ENCODE measurements at regions not wholly inside any gene's neighbourhood (a gene's known extent, or its start where the extent isn't known, plus 50 kb on each side); places are given as distances from the start of the nearest gene placed in this dataset.

DNA sequence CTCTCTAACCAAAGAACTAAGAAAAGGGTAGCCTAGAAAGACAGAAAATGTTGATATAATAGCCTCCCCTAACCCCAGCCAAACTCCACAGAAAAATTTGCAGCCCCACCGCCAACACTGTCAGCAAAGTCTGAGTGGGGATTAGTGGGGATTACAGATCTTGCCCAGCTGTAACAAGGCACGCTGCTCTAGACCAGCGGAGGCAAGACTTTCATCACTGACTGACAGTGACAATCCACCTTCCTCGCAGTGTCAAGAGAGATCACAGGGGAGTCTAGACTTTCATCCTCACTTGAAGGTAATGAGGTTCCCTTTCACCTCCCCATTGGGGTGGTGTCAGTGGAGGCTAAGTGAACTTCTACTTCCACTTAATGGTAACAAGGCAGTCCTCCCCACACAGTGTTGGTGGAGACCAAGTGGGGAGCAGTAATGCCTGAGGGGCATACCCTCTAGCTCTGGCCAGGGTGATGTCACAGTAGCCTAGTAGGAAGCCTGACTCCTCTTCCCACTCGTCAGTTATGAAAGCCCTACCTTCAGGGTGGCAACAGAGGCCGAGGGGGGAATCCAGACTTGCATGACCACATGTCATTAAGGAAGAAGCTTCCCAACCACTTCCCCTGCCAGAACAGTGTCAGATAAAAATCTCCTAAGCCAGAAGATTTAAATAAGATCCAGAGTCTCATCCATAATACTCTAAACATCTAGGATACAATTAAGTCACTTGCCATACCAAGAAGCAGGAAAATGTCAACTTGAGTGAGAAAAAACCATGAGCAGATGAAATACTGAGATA lies 91.7 kb upstream of the RASSF8 start:
- intact Hi-C loops (cut with DNase I, micrococcal nuclease) = no loop called here
- Mint-ChIP-seq H3K4me1 (no peaks in the 10 kb centered on the region), H3K27me3 (no peaks in the 10 kb centered on the region), H3K9me3 (ENCODE audit: low read depth) (no peaks in the 10 kb centered on the region), H3K4me3 (no peak overlapping the region), H3K27ac (no peak overlapping the region), H3K36me3 (ENCODE audit: low read depth) (no peaks in the 10 kb centered on the region)
- CTCF ChIA-PET = interaction anchor here (0.6 kb wide), 1 partner anchor 599 kb away, joined by 3 read pairs; no protein-coding TSS in a partner anchor
- ATAC-seq = no peak
- POLR2A ChIA-PET = no interaction called here
- no peak for DNase-seq

DNA sequence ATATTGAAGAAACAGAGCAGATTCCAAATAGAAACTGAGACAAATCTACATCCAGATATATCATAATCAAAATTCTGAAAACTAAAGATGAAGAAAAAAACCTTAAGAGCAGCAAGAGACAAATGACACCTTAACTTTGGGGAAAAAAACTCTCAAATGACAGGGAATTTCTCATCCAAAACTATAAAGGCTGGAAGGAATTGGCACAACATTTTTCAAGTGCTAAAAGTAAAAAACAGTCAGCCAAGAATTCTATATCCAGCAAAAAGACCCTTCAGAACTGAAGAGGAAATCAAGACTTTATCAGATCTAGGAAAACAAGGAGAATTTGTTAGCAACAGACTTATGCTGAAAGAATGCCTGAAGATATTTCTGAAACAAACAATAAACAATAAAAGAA lies 90.3 kb upstream of the RASSF8 start:
- Mint-ChIP-seq H3K36me3 (ENCODE audit: low read depth) (no peaks in the 10 kb centered on the region), H3K4me1 (no peaks in the 10 kb centered on the region), H3K27ac (no peak overlapping the region), H3K4me3 (no peak overlapping the region), H3K27me3 (no peaks in the 10 kb centered on the region), H3K9me3 (ENCODE audit: low read depth) (no peaks in the 10 kb centered on the region)
- intact Hi-C loops (cut with DNase I, micrococcal nuclease) = no loop called here
- DNase-seq (no peak), ATAC-seq (no peak)
- CTCF ChIA-PET = interaction anchor here (0.7 kb wide), 1 partner anchor 610 kb away, joined by 3 read pairs; no protein-coding TSS in a partner anchor
- POLR2A ChIA-PET = no interaction called here

DNA sequence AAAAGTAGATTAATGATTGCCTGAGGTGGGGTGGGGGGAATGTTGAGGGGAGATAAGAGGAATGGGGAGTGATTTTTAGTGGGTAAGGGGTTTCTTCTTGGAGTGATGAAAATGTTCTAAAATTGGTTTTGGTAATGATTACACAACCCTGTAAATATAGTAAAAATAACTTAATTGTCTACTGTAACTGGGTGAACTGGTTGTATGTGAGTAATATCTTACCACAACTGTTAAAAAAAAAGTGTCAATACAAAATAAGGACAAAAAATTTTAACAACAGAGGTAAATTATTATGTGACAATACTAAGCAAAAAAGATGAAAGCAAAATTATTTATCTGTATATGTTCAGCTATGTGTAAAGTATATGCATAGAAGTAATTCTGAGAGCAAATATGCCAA lies 86.3 kb upstream of the RASSF8 start:
- Mint-ChIP-seq H3K27me3 (no peaks in the 10 kb centered on the region), H3K4me3 (no peak overlapping the region), H3K9me3 (ENCODE audit: low read depth) (no peaks in the 10 kb centered on the region), H3K27ac (no peak overlapping the region), H3K4me1 (no peaks in the 10 kb centered on the region), H3K36me3 (ENCODE audit: low read depth) (no peaks in the 10 kb centered on the region)
- ChIA-PET POLR2A (no interaction called here), CTCF (no interaction called here)
- ATAC-seq (no peak), DNase-seq (no peak)
- intact Hi-C loops (cut with DNase I, micrococcal nuclease) = no loop called here

DNA sequence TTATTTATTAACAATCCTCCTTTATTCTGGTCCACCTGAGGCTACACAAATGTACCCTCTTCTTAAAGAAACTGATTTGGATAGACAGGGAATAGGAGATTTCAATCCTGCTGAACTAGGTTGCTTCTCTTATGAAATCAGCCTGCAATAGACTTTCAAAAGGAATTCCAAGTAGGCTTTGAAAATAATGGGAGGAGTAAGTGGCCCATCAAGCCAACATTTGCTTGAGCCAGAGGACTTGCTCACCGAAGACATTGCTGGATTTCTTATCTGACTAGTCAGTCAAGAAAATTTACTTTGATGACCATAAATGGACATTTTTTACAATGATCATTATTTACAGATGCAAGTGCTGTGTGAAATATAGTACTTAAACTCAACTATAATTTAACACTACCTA lies 82.8 kb upstream of the RASSF8 start:
- intact Hi-C loops (cut with DNase I, micrococcal nuclease) = no loop called here
- DNase-seq (no peak), ATAC-seq (no peak)
- Mint-ChIP-seq H3K27me3 (no peaks in the 10 kb centered on the region), H3K4me3 (no peak overlapping the region), H3K27ac (no peak overlapping the region), H3K36me3 (ENCODE audit: low read depth) (no peaks in the 10 kb centered on the region), H3K9me3 (ENCODE audit: low read depth) (peaks cover 5% of the 10 kb centered on the region), H3K4me1 (no peaks in the 10 kb centered on the region)
- ChIA-PET POLR2A (no interaction called here), CTCF (no interaction called here)

DNA sequence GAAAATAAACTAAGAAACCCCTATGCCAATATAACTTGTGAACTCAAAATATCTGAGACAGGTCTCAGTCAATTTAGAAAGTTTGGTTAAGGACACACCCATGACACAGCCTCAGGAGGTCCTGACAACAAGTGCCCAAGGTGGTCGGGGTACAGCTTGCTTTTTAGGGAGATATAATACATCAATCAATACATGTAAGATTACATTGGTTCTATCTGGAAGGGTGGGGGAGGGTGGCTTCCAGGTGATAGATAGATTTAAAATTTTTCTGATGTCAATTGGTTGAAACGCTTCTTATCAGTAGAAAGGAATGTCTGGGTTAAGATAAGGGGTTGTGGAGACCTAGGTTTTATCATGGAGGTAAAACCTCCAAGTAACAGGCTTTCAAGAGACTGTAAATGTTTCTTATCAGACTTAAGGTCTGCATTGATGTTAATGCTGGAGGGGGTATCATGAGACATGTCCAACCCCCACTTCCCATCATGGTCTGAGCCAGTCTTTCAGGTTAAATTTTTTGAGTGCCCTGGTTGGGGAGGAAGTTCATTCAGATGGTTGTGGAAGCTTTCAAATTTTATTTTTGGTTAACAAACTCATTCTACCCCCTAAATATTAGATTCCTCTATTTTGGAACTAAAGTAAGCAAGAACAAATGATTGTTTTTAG lies 82.0 kb upstream of the RASSF8 start:
- H3K4me3 Mint-ChIP-seq = no peak overlapping the region

DNA sequence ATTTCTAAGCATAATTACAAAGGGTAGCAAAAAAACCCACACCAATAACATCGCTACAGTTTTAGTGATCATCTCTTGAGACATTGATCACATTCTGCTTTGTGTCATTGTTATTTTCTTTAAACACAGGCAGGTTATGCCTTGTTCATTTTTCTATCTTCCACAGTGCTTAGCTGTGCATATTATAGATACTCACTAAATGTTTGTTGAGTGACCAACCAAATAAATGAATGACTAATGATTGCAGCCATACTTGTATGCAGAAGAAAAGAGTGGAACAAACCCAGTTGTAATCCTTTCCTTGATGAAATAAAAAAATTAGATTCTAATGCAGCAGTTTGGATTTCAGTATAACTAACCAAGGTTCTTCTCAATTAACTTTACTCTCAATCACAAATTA lies 81.0 kb upstream of the RASSF8 start:
- Mint-ChIP-seq H3K4me1 (no peaks in the 10 kb centered on the region), H3K27ac (no peak overlapping the region), H3K36me3 (ENCODE audit: low read depth) (no peaks in the 10 kb centered on the region), H3K27me3 (no peaks in the 10 kb centered on the region), H3K9me3 (ENCODE audit: low read depth) (peaks cover 5% of the 10 kb centered on the region), H3K4me3 (no peak overlapping the region)
- POLR2A ChIA-PET = no interaction called here
- ATAC-seq (no peak), DNase-seq (no peak)
- intact Hi-C loops (cut with DNase I, micrococcal nuclease) = no loop called here
- CTCF ChIA-PET = no interaction called here

More for the DNA sequence above, 82.0 kb upstream of the RASSF8 start:
- intact Hi-C loops (cut with DNase I, micrococcal nuclease) = no loop called here
- CTCF ChIA-PET = no interaction called here
- no peak for DNase-seq
- POLR2A ChIA-PET = no interaction called here
- H3K4me1 Mint-ChIP-seq = no peaks in the 10 kb centered on the region
- ATAC-seq = no peak
- no peaks in the 10 kb centered on the region for H3K27me3 Mint-ChIP-seq
- H3K27ac Mint-ChIP-seq = no peak overlapping the region
- no peaks in the 10 kb centered on the region for H3K36me3 Mint-ChIP-seq (ENCODE audit: low read depth)
- H3K9me3 Mint-ChIP-seq (ENCODE audit: low read depth) = peaks cover 5% of the 10 kb centered on the region

DNA sequence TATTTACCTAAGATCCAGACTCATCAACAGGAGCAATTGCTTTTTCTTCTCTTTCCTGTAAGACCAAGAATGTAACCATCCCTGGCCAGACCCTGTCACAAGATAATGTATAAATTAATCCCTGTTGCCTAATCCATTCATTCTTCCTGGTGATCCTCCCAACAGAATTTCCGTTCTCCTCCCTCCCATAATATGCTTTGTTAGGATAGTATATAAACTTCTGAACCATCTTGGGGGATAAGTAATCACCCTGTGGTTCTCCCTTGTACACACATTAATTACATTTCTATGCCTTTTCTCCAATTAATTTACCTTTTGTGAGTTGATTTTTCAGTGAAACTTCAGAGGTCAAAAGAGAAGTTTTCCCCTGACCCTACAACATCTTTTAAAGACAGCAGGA lies 76.2 kb upstream of the RASSF8 start:
- Mint-ChIP-seq H3K4me1 (no peaks in the 10 kb centered on the region), H3K27me3 (no peaks in the 10 kb centered on the region), H3K9me3 (ENCODE audit: low read depth) (peaks cover 5% of the 10 kb centered on the region), H3K36me3 (ENCODE audit: low read depth) (no peaks in the 10 kb centered on the region), H3K27ac (no peak overlapping the region), H3K4me3 (no peak overlapping the region)
- ChIA-PET POLR2A (no interaction called here), CTCF (interaction anchor here (0.6 kb wide), 1 partner anchor 740 kb away, joined by 3 read pairs; no protein-coding TSS in a partner anchor)
- ATAC-seq (no peak), DNase-seq (no peak)
- intact Hi-C loops (cut with DNase I, micrococcal nuclease) = no loop called here

DNA sequence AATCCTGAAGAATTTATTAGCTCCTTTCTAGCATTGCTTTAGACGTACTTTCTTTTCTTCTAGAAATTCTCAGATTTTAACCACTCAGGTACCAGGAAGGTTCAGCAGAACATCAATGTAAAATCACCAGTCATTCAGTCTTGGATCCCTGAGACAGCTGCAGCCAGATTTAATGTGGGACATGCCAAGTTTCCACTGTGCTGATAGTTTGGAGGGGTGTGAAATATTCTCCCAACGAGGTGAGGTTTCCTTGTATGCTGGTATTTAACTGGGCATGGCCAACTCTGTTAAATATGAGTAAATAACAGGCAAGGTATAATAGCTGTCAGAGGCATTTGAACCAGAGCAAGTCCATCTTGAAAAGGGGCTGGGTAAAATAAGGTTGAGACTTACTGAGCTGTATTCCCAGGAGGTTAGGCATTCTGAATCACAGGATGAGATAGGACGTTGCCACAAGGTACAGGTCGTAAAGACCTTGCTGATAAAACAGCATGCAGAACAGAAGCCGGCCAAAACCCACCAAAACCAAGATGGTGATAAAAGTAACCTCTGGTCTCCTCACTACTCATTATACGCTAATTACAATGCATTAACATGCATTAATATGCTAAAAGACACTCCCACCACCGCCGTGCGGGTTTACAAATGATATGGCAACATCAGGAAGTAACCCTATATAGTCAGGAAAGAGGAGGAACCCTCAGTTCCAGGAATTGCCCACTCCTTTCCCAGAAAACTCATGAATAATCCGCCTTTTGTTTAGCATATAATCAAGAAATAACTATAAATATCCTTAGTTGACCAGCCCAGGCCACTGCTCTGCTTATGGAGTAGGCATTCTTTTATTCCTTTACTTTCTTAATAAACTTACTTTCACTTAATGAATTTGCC lies 75.2 kb upstream of the RASSF8 start:
- H3K4me3 Mint-ChIP-seq = no peak overlapping the region
- peaks cover 5% of the 10 kb centered on the region for H3K9me3 Mint-ChIP-seq (ENCODE audit: low read depth)
- H3K36me3 Mint-ChIP-seq (ENCODE audit: low read depth) = no peaks in the 10 kb centered on the region
- H3K27ac Mint-ChIP-seq = no peak overlapping the region
- no peaks in the 10 kb centered on the region for H3K27me3 Mint-ChIP-seq
- POLR2A ChIA-PET = no interaction called here
- CTCF ChIA-PET = interaction anchor here (0.6 kb wide), 1 partner anchor 741 kb away, joined by 3 read pairs; no protein-coding TSS in a partner anchor
- no peaks in the 10 kb centered on the region for H3K4me1 Mint-ChIP-seq
- DNase-seq = no peak
- no peak for ATAC-seq
- intact Hi-C loops (cut with DNase I, micrococcal nuclease) = no loop called here

DNA sequence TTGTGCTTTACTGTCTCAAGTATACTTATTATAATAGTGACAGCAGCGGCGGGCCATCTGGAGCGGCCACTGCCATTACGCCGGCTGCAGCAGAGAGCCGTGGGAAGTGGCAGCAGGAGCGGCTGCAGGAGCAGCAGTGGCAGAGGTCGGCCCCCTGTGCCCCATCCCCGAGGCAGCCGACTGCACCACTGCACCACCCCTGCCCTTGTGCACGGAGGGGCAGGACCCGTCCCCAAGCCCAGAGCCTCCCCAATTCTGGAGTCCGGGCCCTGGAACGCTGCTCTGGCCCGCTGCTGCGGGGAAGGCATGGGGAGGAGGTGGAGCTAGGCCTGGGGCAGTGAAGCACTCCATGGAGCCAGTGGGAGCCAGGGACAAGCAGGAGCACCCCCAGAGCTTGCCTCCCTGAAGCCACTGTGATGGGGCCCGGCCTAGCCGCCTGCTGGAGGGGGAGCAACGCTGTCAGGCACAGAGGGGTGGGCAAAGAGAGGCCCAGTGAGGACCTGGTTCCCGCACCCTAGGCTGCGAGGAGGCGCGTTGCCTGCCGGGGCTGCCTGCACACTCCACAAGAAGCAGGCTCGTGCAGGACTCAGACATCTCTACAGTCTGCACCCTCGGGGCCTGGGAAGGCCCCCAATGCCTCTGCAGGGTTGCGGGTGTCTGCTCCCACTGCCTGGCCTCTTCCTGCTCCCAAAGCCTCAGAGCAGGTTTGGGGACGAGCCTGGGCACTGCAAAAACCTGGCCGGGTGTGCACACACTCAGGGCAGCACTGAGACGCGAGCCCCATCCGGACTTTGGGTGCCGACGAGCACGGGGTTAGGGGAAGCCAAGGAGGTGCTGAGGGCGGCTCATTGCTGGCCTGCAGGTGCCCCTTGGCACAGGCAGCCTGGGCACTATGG lies 74.2 kb upstream of the RASSF8 start:
- ATAC-seq = no peak

DNA sequence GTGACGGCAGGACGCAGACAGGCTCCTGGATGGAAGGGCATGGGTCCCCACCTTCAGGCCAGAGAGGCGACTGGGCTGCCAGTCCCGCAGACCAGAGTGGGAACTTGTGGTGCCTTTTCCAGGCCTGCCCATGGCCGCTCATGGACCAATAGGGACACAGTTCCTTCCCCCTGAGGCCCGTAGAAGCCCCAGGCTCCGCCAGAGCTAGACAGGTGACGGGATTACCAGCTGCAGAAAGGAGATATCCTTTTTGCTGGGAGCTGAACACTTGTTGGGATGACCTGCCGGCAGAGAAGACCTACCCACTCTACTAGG lies 73.6 kb upstream of the RASSF8 start:
- intact Hi-C loops (cut with DNase I, micrococcal nuclease) = no loop called here
- ChIA-PET POLR2A (no interaction called here), CTCF (no interaction called here)
- H3K4me1 Mint-ChIP-seq = no peaks in the 10 kb centered on the region
- ATAC-seq = no peak
- peaks cover 3% of the 10 kb centered on the region for H3K9me3 Mint-ChIP-seq (ENCODE audit: low read depth)
- H3K36me3 Mint-ChIP-seq (ENCODE audit: low read depth) = no peaks in the 10 kb centered on the region
- H3K4me3 Mint-ChIP-seq = no peak overlapping the region
- H3K27ac Mint-ChIP-seq = no peak overlapping the region
- no peaks in the 10 kb centered on the region for H3K27me3 Mint-ChIP-seq
- no peak for DNase-seq

More for the DNA sequence above, 74.2 kb upstream of the RASSF8 start:
- no peak for DNase-seq
- POLR2A ChIA-PET = no interaction called here
- CTCF ChIA-PET = no interaction called here
- H3K27me3 Mint-ChIP-seq = no peaks in the 10 kb centered on the region
- H3K9me3 Mint-ChIP-seq (ENCODE audit: low read depth) = peaks cover 5% of the 10 kb centered on the region
- H3K27ac Mint-ChIP-seq = no peak overlapping the region
- no peak overlapping the region for H3K4me3 Mint-ChIP-seq
- H3K36me3 Mint-ChIP-seq (ENCODE audit: low read depth) = no peaks in the 10 kb centered on the region
- intact Hi-C loops (cut with DNase I, micrococcal nuclease) = no loop called here
- no peaks in the 10 kb centered on the region for H3K4me1 Mint-ChIP-seq

DNA sequence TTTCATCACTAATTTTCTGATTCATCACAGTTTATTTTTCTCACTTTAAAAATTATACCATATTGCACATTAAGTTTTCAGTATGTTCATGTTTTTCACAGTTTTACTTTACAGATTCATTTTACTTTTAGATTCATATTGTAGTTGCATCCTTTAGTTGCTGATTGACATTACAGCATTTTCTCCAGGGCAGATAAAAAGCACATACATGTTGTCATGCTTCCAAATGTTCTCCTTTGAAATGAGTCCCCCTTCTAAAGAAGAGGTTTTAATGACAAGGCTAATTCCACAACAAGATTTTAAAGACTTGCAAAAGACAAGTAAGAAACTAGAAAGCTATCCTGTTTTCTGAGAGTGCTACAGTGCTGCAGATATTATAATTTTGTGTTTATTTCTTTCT lies 72.1 kb upstream of the RASSF8 start:
- ChIA-PET CTCF (no interaction called here), POLR2A (no interaction called here)
- Mint-ChIP-seq H3K4me3 (no peak overlapping the region), H3K9me3 (ENCODE audit: low read depth) (peaks cover 2% of the 10 kb centered on the region), H3K4me1 (peaks cover 3% of the 10 kb centered on the region), H3K27me3 (no peaks in the 10 kb centered on the region), H3K27ac (no peak overlapping the region), H3K36me3 (ENCODE audit: low read depth) (no peaks in the 10 kb centered on the region)
- ATAC-seq (no peak), DNase-seq (no peak)
- intact Hi-C loops (cut with DNase I, micrococcal nuclease) = no loop called here

Measured in activated CD4-positive, alpha-beta T cell treated with anti-CD3 and anti-CD28 coated beads for 36 hours (primary cell).